Mesothelial cell of epicardium (in vitro differentiated cells): ENCODE measurements at regions not wholly inside any gene's neighbourhood (a gene's known extent, or its start where the extent isn't known, plus 50 kb on each side); places are given as distances from the start of the nearest gene placed in this dataset.

Source experiments
- DNase-seq, 2 experiments: peaks; one replicate each; pipeline ENCODE4 v3.0.0; 2021; ENCODE audit warnings: low spot score in 2 of 2; ENCODE audit not compliant: unreplicated experiment in 2 of 2
- H3K27ac Mint-ChIP-seq: 2 replicates; pipeline ENCODE4 v1.8.0; 2021; ENCODE audit warnings: mixed read lengths
- H3K27me3 Mint-ChIP-seq: 2 replicates; pipeline ENCODE4 v1.8.0; 2021; ENCODE audit warnings: low read depth, mixed read lengths
- H3K36me3 Mint-ChIP-seq: 2 replicates; pipeline ENCODE4 v1.8.0; 2021; ENCODE audit warnings: mixed read lengths
- H3K4me1 Mint-ChIP-seq: 2 replicates; pipeline ENCODE4 v1.8.0; 2021; ENCODE audit warnings: mixed read lengths
- H3K4me3 Mint-ChIP-seq: 2 replicates; pipeline ENCODE4 v1.8.0; 2021; ENCODE audit warnings: mild to moderate bottlenecking, moderate library complexity, mixed read lengths
- H3K9me3 Mint-ChIP-seq: 2 replicates; pipeline ENCODE4 v1.8.0; 2021; ENCODE audit warnings: mixed read lengths
- TF ChIP-seq, protein P1 (sequence below): fragments of 200-600 bp; sonication (generic); IDR thresholded peaks from one replicate; pipeline ENCODE4 v1.5.0; 2021; ENCODE audit warnings: antibody characterized with exemption; ENCODE audit not compliant: unreplicated experiment

- H3K27me3 Mint-ChIP-seq: no peaks in the 10 kb centered on the region
- TF ChIP-seq, protein P1, sequence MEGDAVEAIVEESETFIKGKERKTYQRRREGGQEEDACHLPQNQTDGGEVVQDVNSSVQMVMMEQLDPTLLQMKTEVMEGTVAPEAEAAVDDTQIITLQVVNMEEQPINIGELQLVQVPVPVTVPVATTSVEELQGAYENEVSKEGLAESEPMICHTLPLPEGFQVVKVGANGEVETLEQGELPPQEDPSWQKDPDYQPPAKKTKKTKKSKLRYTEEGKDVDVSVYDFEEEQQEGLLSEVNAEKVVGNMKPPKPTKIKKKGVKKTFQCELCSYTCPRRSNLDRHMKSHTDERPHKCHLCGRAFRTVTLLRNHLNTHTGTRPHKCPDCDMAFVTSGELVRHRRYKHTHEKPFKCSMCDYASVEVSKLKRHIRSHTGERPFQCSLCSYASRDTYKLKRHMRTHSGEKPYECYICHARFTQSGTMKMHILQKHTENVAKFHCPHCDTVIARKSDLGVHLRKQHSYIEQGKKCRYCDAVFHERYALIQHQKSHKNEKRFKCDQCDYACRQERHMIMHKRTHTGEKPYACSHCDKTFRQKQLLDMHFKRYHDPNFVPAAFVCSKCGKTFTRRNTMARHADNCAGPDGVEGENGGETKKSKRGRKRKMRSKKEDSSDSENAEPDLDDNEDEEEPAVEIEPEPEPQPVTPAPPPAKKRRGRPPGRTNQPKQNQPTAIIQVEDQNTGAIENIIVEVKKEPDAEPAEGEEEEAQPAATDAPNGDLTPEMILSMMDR: no peak
- no peak for DNase-seq
- no peak overlapping the region for H3K27ac Mint-ChIP-seq
- H3K36me3 Mint-ChIP-seq: no peaks in the 10 kb centered on the region
- no peak overlapping the region for H3K4me3 Mint-ChIP-seq
- H3K9me3 Mint-ChIP-seq: no peaks in the 10 kb centered on the region
- peaks cover 21% of the 10 kb centered on the region for H3K4me1 Mint-ChIP-seq
Measured at GRCh38 chr5:107766439-107766838, 95.7 kb upstream of the EFNA5 start.

- DNase-seq: no peak
- Mint-ChIP-seq H3K27ac (no peak overlapping the region), H3K9me3 (no peaks in the 10 kb centered on the region), H3K36me3 (no peaks in the 10 kb centered on the region), H3K4me1 (peaks cover 20% of the 10 kb centered on the region), H3K4me3 (no peak overlapping the region), H3K27me3 (no peaks in the 10 kb centered on the region)
- TF ChIP-seq, protein P1: no peak
Measured at GRCh38 chr5:107765805-107766063, 95.0 kb upstream of the EFNA5 start.

DNA sequence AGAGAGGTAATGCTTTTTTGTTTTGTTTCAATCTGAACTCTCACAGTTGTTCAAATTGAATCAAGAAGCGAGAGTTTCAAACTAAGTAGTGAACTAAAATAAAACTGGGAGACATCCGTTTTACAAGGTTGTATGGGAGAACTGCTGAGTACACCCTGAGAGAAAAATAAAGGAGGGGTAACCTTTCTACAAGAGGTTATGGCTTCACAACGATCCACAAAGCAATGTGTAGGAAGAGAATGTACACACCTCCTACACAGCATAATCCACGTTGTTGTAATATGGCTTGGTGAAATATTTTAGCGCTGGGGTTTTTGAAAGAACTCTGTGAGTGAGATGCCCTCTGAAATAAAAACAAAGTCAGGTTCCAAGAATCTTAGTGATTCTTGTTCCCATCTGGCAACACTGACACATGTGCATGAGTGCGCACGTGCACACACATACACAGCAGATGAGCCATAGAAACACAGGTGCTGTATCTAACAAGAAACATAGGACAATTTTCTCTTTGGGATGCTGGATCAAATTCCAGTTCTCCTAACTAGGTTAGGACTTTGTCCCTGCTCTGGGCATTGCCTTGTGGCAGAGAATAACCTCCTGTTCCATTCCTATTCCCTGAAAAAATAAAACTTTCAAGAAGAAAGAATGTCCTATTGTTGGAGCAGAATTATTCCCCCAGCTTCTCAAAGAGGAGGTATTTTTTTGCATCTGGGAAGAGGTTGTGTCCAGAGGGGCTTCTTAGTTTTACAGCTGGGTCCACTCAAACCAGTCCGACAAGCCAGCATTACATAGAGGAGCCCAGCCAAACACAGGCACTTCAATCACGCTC is 94.5 kb upstream of the EFNA5 start:
- Mint-ChIP-seq H3K4me3 (no peak overlapping the region), H3K27ac (no peak overlapping the region), H3K36me3 (no peaks in the 10 kb centered on the region), H3K9me3 (no peaks in the 10 kb centered on the region), H3K4me1 (peaks cover 14% of the 10 kb centered on the region), H3K27me3 (no peaks in the 10 kb centered on the region)
- no peak for DNase-seq
- TF ChIP-seq, protein P1: no peak

DNA sequence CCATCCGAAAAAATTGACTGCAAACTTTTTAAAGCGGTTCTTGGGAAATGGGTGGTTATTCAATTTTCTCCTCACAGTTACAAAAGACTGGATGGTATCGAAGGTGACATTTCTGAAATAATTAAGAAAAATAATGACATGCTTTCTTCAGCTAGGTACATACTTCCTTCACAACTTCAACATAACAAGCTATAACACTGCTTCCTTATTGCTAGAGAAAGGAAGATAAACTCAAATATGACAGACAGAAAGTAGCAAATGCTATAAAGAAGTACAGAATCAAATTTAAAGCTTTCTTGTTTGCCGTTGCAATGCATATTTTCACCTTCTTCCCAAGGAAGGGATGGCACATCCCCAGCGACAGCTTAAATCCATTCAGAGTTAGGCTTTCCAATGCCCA is 93.5 kb upstream of the EFNA5 start:
- DNase-seq: no peak
- peaks cover 5% of the 10 kb centered on the region for H3K4me1 Mint-ChIP-seq
- no peak overlapping the region for H3K27ac Mint-ChIP-seq
- H3K27me3 Mint-ChIP-seq: no peaks in the 10 kb centered on the region
- H3K4me3 Mint-ChIP-seq: no peak overlapping the region
- no peaks in the 10 kb centered on the region for H3K36me3 Mint-ChIP-seq
- TF ChIP-seq, protein P1: no peak
- no peaks in the 10 kb centered on the region for H3K9me3 Mint-ChIP-seq

GRCh38 chr5:107753427-107753826 is 82.7 kb upstream of the EFNA5 start:
- no peak for DNase-seq
- H3K4me3 Mint-ChIP-seq: no peak overlapping the region
- no peak overlapping the region for H3K27ac Mint-ChIP-seq
- no peaks in the 10 kb centered on the region for H3K27me3 Mint-ChIP-seq
- H3K4me1 Mint-ChIP-seq: no peaks in the 10 kb centered on the region
- peaks cover 11% of the 10 kb centered on the region for H3K9me3 Mint-ChIP-seq
- TF ChIP-seq, protein P1: no peak
- H3K36me3 Mint-ChIP-seq: no peaks in the 10 kb centered on the region
